HG02885 (cell line): ENCODE measurements at regions not wholly inside any gene's neighbourhood (a gene's known extent, or its start where the extent isn't known, plus 50 kb on each side); places are given as distances from the start of the nearest gene placed in this dataset.
A peak's percentile ranks its signal among the peaks of the same experiment; 100 is the strongest.

ENCODE experiments used
- ATAC-seq: cut with Tn5 transposase; IDR thresholded peaks from one replicate; pipeline ENCODE4 v1.9.1; 2021; ENCODE audit warnings: mild to moderate bottlenecking; ENCODE audit not compliant: unreplicated experiment, poor library complexity

DNA sequence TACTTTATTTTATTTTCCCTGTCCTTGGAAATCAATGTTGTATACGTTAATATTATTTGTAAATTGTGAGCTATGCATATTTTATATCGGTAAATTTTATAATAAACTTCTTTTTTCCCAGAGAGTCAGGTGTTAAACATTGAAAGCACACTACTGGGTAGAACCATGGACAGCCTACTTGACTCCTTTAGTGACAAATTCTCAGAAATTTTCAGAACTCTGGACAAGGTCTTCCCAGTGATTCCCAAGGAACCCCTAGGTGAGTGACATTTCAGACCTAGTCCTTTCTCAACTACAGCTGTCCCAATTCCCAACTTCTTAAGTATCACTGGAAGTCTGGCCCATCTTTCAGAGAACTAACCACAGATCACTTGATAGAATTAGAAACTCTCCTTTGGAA is 107.2 kb downstream of the RCN1 start:
- ATAC-seq, result no peak

DNA sequence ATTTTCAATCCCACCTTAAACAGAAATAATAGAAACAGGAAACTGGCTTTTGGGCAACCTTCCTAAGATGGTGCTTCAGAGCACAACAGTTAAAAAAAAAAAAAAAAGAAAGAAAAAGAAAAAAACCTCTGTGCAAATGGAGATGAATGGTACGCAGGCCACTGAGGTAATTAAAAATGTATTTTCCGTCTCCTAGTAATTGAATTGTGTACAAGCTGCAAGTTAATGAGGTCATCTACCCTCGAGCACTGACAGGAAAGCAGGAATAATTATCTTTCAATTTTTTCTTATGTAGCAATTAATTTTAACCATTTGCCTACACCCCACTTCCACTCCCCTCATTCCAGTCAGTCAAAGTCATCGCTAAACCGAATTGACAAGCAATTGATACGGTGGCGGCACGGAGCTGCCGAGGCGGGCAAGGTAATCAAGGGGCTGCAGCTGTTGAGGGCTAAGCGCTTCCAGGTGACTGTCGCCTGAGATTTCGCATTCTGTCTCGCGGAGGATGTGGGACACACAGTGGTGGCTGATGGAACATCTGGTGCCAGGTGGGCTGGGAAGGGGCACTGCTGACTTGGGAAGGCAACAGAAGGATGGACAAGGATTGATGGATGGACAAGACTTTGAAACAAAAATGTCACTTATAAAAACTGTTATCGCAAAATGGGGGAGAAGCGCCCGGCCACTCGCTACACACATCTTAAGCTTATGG is 109.4 kb downstream of the RCN1 start:
- ATAC-seq, result no peak

DNA sequence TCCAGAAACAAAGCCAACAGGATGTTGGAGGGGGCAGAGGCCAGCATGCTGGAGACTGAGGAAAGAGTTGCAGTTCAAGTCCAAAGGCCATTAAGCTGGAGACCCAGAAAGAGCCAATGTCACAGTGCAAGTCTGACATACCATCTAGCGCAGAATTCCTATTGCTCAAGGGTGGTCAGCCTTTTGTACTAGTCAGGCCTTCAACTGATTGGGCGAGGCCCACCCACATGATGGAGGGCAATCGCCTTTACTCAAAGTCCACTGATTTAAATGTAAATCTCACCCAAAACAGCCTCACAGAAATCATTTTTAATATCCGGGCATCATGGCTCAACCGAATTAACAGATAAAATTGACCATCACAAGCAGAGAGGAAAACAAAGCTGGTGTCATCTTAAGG is 113.9 kb downstream of the RCN1 start:
- ATAC-seq, result no peak

DNA sequence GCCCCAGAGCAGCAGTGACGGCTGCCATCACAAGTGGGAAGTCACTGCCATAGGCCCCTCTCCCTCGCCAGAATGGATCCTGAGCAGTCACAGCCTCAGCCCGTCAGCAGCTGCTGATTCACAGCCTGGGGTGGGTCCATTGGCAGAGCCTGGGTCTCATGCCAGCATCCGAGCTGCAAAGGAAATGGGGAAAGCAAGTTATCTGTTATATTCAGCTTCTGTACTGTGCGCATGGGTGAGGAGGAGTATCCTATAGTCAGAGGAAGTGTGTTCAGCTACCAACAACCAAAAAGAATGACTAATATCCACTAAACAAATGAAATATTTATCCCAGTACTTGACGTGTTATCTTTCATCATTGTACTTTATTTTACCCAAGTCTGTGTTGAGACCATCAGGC is 119.7 kb downstream of the RCN1 start:
- no peak for ATAC-seq

DNA sequence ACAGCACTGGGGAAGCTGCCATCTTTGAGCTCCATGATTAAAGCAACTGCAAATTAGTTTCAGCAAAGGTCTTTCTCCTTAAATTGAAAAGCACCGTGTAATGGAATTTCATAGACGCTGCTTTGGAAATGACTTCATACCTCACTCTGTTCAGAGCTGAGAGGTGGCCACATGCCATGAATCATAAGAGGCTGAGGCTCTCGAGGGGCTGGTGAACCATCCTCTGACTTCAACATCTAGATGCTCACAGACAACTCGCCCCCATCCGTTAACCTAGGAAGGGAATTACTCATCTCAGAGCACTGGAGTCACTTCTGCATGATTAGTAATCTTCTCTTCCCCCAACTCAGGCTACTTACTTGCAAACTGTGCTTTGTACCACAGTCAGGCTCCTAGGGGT is 122.3 kb downstream of the RCN1 start:
- ATAC-seq, result no peak

DNA sequence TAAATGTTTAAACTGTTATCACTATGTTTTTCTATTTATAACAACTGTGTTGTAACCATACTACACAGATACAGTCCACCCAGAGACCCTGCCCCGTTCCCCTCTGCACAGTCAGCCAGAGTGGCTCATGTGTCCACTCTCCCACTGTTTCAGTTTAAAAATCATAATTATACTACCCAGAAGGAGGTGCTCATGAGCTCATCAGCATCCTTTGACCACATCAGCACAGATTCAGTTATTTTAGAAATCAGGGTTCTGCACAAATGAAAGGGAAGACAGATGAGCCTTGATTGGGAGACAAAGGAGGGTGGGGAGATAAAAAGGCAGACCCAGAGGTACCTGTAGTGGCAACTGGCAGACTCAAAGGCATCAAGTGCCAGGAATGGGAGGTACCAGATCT is 124.3 kb downstream of the RCN1 start:
- ATAC-seq, result no peak

DNA sequence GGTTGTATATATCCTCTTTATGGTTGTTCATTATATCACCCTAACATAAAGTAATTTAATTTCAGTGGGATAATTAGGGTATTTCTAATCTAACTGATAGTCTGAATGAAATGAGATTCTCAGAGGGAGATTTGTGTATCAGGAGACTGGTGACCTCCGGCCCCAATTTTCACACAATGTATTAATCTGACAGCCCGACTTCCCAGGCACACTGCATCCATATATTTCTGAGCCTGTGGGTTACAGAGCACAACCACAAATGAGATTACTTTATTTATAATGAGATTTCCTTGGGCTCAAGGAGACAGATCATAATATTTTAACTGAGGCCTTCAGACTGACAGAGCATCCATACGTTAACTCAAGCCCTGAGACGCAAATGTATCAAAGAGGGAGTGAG is 125.9 kb downstream of the RCN1 start:
- ATAC-seq, result no peak

DNA sequence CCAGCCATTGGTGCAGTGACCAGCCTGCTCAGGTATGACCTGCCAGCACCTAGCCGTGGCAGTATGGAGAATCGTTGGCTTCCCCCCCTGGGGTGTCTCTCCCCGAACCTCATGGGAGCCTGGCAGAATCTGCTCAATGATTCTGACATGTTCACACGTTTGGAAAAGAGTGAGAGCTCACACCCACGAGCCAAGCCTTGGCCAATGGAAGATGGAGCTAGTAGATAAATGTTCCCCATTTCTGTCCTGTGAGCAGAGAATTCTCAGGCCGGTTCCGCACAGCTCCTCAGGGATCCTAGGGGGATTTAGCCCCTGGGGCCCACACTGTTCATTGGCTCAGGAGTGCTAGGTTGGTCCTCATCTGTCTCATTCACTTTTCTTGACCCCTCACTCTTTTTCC is 128.4 kb downstream of the RCN1 start:
- ATAC-seq, result no peak

DNA sequence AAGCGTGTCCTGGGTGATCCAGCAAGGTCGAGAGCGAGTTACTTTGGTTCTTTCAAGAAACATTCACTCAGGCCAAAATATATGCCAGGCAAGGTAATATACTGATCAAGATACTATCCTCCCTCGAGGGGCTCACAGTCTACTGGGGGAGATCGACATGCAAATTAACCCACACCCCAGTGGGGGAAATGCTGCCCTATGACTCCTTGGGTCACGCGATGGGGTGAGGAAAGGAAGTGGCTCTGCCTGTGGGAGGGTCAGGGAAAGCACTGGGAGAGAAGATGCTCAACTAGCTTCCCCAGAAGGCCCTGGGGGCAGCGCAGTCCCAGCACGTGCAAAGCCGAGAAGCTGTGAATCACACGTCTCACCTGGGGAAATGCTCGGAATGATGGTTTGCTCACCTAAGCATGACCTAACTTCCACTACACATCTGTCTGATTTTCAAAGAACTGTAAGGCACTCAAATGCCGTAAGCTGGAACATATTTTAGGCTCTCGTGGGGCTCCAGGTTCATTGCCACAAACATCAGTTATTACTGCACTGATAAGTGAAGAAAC is 130.7 kb downstream of the RCN1 start:
- ATAC-seq, result no peak

DNA sequence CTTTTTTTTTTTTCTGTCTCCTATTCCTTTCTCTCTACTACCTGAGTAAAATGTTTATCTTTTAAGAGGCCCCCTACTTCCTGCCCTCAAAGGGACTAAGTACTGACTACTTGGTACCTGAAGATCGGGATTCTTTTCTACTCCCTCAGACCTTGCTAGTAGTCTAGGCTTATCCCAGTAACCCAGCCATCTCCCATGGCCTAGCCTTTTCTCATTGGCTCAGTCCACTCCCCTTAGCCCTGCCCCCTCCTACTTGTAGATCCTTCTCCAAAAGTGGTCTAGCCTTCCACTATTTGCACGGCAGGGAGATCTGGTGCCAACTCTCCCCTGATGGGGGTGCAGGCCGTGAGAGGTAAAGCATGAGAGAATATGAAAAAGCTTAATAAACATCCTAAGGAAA is 133.7 kb downstream of the RCN1 start:
- no peak for ATAC-seq

DNA sequence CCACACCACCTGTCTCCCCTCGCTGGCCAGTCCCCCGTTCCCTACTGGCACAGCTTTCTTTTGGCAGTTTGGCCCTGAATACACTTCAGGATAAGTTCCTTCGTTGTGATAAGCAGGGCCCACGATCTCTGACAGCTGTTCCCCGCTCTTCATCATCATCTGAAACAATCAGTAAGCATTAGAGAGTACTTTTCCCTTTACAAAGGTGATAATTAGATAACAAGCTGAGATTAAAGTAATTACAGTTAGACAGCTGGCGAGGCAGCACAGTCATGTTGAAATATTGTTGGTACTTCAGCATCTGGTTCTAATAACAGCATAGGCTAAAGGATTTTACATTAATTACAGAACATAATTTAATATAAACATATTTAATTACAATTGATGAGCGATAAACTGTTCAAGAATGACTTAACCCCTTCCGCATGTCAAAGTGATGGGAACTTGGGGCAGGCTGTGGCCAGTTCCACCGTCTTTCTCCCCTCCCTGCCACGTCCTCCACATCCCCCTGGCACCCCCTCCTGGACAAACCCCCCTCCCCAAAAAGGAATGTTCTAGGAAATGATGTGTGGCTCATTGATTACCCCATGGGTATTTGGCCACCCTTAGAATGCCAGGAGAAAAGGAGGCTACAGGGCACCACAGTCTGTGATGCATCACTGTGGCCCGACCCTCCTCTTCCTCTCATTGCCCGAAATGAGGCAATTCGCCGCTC is 134.9 kb downstream of the RCN1 start:
- no peak for ATAC-seq

DNA sequence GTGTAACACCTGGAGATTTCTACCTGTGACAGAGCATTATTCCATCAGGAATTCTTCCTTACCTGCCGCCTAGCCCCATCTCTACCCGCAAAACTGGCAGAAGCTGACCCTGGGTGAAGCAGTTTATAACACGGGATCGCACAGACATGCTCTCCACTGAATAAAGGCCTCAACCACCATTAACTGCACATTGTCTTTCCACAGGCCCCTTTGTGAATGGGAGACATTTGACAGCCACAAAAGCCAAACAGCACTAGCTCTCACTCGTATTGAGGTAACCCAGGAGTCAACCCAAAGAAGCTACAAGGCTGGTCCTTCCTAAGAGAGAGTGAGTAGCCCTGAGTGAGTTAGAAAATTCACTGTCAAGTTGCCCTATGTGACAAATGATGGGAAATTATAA is 135.6 kb downstream of the RCN1 start:
- no peak for ATAC-seq

DNA sequence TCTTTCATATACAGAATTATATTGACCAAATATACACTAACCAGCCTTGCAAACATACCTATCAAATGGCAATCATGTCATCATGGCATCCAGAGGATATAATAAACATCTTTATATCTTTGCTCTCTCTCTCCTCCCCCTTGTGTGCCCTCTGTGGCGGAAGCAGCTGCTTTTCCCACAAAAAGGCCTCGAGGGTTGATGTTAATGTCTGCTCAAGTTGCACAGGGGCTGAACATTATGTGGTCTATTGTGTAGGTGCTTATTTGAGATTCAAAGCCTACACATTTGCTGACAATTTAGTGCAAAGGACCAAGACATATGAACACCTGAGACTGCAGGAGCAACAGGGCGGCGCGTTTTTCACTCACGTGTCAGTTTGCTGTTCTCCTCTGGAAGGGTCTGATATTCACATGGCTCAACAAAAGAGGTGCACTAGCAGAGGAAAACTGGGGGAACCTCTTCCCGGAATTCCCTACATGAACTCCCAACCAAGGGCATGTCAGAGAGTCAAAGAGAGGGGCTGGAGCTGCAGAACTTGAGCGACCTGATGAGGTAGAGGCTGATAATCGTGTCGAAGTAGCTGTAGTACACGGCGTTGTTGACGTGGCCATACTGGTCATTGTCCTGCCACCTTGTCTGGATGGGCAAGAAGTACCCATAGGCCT is 138.8 kb downstream of the RCN1 start:
- no peak for ATAC-seq

DNA sequence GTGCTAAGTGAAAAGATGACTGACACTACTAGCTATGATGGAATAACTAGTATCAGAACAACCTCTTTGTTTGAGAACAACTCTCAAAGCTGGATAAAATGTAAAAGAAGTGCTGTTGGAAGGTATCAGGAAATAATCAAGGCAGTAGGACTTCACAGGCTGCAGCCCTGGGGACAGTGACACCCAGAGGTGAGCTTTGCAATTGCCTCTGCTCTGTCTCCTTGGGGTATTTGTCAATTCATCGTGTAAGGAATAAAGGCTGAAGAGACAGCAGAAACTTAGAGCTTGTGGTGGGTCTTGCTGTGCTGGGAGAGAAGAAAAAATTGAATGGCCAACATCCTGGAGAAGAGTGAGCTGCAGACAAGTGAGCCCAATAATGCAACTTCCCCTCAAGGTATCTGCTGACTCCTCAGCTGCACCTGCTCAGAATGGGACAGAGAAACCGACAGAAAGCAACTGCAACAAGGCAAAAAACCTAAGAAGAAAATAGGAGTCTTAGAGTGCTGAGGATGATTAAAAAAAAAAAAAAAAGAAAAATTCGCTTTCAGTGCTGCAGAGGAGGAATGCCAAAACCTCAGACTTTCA is 141.1 kb downstream of the RCN1 start:
- ATAC-seq, result peak; percentile 95

DNA sequence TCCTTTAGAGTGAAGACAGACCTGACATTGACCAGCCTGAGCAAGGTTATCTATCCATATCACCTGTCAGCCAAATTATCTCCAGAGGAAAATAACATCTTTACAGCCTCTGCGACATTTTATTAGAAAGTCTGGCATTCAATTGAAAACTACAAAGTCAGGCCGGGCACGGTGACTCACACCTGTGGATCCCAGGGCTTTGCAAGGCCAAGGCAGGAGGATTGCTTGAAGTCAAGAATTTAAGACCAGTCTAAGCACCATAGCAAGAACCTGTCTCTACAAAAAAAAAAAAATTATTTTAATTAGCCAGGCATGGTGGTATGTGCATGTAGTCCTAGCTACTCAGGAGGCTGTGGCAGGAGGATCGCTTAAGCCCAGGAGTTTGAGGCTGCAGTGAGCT is 141.6 kb downstream of the RCN1 start:
- no peak for ATAC-seq

DNA sequence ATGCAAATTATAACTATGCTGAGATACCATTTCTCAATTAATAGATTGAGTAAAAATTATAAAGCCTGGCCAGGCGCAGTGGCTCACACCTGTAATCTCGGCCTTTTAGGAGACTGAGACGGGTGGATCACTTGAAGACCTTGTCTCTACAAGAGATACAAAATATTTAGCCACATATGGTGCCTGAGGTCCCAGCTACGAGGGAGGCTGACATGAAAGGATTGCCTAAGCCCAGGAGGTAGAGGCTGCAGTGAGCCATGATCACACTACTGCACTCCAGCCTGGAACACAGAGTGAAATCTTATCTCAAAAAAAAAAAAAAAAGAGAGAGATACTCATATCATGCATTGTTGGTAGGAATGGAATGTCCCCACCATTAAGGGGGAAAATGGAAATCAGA is 142.4 kb downstream of the RCN1 start:
- ATAC-seq, result no peak

DNA sequence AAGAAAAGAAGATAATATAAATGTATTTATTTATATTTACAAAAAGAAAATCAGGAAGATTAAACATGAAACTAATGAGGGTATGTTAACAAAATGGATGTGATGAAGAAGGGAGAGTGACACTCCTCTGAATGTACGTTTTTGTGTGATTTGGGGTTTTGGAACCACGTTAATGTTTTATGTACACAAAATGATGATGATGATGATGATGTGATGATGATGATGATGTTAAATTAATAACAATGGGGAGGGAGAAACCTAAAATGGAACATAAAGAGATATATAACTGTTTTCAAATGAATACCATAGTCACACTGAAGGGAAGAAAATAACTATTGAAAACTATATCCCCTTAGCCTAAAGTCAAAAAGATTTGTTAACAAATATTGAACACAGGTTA is 143.1 kb downstream of the RCN1 start:
- no peak for ATAC-seq

DNA sequence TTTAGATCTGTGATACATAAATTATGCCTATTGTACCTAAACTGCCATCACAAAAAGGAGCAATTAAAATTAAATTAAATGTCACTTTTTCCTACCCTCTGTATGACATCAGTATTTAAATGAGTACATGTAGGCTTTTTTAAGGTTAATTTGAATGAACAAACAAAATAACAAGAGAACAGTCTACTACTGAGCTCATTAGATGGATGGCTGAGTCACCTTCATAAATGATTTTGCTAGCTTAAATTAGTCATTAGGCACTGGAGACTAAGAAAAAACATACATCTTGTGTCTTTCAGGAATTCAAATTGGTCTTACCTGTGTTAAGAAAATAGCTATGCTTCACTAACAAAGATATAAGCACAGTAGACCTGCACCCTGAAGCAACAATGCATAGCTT is 153.6 kb downstream of the RCN1 start:
- ATAC-seq, result no peak

DNA sequence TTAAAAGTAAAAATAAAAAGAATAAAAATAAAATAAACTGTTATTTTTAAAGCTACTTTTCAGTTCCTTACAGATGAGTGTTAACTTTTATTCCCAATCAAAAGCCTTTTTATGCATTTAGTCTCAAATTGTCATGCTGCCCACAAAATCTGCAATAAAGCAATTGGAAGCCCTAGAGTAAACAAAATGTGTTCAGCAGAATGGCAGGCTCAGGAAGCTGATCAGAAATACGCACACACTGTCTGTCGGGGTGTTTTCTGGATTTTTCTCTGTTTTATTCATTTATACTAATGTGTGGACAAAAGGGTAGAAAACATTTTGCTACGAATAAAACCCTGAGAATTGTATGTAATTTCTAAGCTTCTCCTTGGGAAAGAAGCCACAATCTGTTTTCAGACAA is 162.8 kb downstream of the RCN1 start:
- ATAC-seq, result no peak

DNA sequence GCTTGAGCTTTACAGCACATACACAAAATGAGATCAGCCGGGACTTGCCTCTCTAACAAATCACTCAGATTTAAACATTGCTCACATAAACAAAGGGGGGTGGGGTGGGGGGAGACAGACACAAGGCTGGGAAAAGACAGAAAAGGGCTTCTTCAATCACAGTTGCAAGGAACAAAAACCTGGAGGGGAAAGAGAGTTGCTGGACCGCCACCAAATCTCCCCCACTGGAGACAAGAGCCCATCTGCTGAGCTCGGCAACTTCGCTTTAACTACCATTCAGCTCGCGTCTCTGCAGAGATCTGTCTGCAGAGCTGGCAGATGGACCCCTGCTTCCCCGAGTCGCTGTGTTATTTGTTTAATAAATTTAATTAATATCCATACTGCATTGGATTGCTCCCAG is 165.0 kb downstream of the RCN1 start:
- no peak for ATAC-seq

DNA sequence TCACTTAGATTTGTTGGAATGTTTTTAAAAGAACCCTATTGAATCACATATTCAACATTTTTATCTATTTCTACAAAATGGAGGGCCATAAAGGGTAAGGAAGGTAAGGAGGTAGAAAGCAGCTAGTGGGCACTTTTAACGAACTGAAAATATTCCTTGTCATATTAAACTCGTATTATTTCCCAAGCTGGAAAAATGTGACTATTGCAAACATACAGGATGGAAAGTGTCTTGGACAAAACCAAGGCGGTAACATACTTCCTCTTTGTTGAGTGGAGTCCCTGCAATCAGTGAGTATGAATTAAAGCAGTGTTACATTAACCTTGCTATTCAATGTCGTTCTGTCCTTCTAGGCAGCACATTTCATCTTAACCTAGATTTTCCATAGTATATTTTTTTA is 165.6 kb downstream of the RCN1 start:
- ATAC-seq, result no peak
